HG03280 (cell line): ENCODE measurements at regions not wholly inside any gene's neighbourhood (a gene's known extent, or its start where the extent isn't known, plus 50 kb on each side); places are given as distances from the start of the nearest gene placed in this dataset.
"Not testable (repeated sequence)": the region's sequence is repeated elsewhere in the genome, so short reads cannot be mapped to it uniquely, and the experiment has no call there.

Experiments
- ATAC-seq: cut with Tn5 transposase; IDR thresholded peaks from one replicate; pipeline ENCODE4 v1.9.1; 2021; ENCODE audit warnings: mild to moderate bottlenecking, moderate library complexity; ENCODE audit not compliant: unreplicated experiment

DNA sequence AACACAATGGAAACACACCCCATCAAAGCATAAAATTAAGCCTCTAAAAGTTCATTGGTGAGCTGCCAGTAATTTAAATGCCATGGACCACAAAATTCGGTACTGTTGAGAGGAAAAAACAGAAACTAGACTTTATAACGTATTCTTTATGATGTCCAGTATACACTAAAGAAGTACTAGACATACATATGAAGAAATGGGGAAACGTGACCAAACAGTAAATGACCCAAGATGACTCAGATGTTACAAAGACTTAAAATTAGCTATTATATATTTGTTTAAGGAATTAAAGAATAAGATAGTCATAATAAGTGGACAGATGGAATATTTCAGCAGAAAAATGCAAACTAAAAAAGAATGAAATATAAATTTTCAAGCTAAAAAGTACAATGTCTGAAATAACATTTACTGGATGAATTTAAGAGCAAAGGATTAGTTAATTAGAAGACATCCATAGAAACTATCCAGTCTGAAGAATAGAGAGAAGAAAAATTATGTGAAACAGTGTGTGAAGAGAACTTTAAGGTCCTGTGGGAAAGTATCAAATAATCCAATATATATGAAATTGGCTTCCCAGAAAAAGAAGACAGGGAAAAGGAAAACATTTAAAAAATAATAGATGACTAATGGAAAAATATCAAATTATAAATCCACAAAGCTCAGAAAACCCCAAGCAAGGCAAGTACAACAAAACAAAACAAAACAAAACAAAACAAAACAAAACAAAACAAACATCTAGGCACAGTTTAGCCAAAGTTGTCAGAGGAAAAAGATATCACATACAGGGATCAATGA is 69.4 kb downstream of the SAMD9 start:
- no peak for ATAC-seq

DNA sequence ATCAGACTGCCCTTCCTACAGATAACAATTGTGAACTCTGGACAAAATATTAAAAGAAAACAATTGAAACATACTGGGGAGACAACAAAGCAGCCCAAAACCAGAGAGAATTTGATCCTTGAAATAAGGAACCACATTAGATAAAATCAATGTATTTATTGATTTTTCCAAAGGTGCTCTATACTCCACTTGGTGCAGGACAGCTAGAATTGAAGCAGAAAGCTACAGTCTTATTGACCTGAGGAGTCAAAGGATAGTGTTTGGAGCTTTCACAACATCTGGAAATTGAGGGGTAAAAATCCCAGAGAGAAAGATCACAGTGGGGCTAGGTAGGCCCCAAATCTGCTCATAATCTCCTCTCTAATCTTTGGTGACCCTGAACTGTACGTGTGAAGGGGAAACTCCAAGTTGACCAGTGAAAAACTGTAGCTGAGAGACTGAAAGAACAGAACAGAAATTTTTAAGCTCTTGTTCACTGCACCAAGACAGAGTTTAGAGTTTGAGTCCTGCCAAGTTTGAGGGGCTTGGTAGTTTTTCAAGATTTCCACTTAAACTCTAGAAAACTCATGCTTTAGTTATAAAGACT is 70.2 kb downstream of the SAMD9 start:
- ATAC-seq, result no peak

DNA sequence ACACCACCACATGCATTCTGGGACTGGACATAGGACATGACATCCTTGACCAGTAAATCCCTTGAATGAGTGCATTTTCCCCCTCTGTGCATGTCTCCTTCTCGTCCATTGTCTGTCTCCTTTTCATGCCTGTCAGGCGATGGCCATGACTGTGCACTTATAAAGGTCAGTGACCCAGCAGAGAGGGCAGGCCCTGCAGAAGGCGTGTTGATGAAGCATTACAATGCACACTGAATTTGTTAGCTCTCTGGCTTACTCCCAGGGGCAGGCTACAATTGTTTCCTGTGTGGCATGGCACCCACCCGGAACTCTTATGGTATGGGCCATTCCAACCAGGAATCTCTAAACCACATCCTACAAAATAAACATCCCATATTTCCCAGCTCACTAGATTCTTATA is 71.1 kb downstream of the SAMD9 start:
- ATAC-seq, result no peak

DNA sequence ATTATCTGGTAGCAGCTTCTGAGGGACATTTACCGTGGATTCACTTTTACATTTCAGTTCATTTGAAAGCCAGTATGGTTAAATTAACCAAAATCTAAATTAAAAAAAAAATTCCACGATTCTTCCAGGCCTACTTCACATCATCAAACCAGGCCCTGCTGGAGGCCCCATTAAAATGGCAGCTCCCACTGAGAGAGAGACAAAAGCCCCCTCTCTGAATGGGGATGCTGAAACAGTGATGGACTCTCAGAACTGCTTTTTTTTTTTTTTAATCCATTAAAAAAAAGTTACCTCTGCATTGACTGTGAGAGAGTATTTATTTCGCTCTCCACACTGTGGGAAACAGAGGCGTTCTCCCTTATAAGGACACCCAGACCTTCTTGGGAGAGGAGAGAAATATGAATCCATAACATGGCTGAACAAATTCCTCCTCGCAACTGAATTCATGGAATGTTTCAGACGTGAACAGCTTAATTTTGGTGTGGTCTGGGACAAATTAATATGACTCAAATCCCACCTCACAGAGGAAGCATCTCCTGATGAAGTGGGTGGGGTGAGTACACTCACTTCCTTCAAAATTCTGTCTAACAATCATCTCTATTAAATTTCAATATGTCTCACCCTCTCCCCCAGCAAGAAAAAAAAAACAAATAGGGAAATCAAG is 73.5 kb downstream of the SAMD9 start:
- ATAC-seq, result no peak

DNA sequence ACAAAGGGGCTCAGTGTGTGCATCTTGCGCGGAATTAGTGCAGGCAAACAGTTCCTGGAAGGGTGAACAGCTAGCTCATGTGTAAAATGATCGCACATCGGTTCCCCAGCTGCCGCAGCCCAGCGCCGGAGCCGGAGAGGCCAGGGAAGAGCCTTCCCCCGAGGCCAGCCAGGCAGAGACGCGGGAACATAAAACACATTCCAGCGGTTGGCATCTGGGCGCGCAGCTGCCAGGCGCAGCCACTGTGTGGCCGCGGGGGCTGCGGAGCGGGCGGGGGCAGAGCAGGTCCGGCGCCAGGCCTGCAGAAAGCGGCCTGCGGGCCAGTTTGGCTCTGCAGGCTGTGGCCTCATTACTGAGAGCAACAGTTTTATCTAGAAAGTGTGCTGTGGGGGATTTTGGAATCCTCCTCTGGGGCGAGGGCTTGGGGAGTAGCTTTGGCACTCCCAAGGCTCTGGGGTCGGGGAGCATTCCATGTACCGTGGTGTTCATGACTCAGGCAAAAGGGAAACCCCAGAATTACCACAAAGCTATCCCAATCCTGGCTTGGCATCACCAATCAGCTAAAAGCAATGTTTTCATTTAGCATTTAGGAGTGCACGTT is 74.3 kb downstream of the SAMD9 start:
- no peak for ATAC-seq

DNA sequence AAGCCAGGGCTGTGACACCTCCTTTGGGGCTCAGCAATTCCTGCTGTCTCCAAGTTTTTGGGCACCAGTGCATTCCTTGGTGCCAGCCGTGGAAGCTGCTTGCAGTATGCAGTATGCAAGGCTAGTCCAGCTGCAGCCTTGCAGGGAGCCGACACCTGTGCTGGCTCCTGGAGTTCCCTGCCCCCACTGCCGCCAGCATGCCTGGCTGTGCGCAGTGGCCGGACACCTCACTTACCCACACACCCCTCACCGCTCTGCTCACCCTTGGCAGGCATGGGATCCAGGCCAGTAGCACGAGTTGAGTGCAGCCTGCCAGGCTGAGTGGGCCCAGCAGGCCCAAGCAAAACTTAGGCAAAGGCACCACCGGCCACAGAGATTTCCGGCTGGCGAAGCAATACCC is 77.4 kb downstream of the SAMD9 start:
- ATAC-seq, result no peak

DNA sequence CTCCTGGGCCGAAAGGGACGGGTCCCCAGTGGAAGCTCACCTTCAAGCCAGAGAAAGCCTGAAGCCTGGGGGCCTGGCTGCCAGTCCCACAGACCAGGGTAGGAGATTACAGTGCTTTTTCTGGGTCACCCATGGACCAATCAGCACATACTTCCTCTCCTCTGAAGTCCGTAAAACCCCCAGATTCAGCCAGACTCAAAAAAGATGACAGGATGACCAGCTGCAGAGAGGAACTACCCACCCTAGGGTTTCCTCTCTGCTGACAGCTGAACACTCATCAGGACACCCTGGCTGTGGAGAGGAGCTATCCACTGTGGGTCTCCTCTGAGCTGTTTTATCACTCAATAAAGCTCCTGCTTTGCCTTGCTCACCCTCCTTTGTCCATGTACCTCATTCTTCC is 78.0 kb downstream of the SAMD9 start:
- ATAC-seq, result no peak

DNA sequence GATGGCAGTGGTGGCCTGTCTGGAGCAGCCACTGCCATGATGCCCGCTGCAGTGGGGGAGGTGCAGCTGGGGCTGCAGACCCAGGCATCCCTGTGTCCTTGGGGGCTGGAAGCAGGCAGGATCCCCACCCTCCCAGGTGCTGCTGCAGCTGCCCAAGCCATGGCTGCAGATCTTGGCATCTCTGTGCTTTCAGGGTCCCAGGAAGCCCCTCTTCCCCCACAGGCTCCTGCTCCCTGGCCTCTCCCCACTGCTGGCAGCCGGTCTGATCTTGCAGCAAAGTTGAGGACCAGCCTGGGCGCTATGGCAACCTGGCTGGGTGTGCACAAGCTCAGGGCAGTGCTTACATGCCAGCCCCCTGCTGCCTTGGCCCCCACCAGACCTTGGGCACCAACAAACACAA is 78.5 kb downstream of the SAMD9 start:
- no peak for ATAC-seq

DNA sequence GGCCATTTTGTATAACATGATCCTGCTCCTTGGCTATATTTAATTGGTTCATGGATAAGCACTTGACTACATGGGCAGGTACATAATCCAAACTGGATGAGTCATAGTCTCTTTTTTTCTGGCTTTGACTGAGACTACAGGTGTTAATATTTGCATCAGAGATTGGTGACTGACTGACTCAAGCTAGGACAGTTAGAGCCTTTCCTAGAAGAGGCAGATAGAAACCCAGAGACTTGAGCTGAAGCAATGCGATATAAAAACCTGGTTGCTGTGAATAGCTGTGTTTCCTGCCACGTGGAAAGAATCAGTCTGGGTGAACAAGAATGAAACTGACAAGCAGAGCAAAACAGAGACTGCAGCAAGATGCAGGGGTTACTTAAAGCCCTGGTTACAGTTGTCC is 81.0 kb downstream of the SAMD9 start:
- ATAC-seq, result peak; percentile 84

DNA sequence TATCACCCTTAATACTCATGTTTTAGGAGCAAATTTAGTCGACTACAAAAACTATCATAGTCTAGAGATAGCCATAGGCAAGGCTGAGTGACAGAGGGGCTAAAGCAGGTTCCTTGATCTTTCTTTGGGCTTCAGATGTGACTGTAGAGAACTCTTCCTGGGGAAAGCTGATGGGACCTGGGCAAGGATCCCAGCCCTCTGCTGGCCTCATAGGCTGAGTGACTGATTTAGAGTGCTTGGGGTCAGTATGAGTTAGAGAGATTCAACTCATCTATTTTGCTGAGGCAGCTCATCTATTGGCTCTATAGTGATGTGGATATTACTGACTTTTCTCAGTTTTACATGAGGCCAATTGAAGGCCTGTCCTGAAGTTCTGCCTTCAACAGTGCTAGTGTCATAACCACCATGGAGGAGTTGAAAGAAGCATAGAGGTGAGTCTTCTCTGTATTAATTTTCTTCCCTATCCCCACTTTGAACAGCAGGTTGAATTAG is 81.6 kb downstream of the SAMD9 start:
- ATAC-seq, result peak; percentile 6

DNA sequence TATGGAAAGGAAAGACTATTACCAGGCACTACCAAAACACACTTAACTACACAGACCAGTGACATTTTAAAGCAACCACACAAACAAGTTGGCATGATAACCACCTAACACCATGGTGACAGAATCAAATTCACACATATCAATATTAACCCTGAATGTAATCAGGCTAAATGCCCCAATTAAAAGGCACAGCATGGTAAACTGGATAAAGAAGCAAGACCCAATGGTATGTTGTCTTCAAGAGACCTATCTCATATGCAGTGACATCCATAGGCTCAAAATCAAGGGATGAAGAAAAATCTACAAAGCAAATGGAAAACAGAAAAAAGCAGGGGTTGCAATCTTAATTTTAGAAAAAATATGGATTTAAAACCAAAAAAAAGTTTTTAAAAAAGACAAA is 86.0 kb downstream of the SAMD9 start:
- ATAC-seq, result no peak

DNA sequence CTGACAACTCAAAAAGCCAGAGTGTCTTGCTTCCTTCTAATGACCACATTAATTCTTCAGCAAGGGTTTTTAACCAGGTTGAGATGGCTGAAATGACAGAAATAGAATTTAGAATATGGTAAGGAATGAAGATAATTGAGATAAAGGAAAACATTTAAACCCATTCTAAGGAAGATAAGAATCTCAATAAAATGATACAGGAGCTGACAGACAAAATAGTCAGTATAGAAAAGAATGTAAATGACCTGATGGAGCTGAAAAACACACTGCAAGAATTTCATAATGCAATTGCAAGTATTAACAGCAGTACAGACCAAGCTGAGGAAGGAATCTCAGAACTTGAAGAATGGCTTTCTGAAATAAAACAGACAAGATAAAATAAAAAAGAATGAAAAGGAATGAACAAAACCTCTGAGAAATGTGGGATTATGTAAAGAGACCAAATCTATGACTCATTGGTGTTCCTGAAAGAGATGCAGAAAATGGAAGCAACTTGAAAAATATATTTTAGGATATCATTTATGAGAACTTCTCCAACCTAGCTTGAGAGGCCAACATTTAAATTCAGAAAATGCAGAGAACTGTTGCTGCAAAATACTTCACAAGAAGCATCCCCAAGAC is 87.1 kb downstream of the SAMD9 start:
- no peak for ATAC-seq

DNA sequence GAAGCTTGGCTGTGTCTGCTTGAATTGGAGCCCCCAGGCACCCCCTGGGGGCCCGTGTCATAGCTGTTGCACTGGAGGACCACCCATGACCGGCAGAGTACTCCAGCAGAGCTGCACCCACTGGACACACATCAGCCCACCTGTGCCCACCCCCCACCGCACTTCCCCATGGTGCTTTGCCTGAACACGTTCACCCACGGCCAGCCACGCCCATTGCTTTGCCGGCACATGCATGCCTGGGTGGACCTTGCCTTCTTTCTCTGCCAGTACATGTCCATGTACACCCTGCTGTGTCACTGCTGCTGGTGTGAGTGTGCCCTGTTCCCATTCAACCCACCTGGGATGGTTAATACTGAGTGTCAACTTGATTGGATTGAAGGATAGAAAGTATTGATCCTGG is 88.7 kb downstream of the SAMD9 start:
- no peak for ATAC-seq

DNA sequence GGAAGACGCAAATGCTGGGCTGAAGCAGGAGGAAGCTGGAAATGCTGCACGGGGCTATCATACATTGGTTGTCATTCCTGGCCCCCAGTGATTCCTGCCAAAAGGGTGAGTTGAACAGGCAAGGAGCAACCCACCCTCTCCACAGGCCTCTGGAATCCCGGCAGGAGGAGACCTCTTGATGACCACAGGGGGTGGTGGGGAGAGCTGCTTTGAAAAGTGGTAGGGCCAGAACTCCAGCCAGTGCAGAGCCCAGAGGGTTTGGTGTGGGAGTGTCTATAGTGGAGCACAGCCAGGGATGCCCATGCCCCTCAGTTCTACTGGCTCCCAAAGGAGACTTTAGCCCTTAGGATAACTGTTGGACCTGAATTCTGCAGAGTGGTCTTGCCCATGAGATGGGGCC is 89.2 kb downstream of the SAMD9 start:
- no peak for ATAC-seq

DNA sequence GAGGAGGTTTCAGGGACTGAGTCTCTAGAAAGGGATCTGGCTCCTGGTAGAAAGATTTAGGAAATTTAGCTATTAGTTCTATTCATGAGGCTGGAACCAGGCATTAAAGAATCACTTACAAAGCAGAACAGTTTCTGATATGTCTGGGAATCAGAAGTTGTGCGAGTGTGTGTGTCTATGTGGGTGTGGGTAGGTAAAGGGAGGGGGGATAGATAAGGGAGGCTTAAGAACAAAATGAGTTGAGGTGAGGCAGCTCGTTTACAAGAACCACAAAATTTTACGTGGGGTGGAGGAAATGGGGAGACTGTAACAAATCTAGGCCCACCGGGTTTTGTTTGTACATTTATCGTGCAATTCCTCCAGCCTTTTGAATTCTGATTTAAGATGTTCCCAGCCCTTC is 90.7 kb downstream of the SAMD9 start:
- ATAC-seq, result no peak

DNA sequence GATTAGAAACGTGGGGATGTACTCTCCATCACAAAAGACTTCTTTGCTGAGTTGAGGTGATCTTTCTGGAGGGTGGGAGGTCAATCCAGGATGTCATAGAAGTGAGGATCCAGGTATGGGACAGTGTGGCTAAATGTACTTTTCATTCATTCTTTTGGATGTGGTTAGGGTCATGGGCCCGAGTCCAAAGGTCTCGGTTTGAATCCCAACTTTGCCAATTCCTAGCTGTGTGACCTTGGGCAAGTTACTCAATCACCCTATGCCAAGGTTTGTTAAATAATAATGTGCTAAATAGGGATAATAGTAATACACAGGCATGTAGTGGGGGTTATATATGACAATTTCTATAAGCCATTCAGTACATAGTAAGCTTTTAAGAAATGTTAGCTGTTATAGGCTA is 91.4 kb downstream of the SAMD9 start:
- ATAC-seq, result no peak

DNA sequence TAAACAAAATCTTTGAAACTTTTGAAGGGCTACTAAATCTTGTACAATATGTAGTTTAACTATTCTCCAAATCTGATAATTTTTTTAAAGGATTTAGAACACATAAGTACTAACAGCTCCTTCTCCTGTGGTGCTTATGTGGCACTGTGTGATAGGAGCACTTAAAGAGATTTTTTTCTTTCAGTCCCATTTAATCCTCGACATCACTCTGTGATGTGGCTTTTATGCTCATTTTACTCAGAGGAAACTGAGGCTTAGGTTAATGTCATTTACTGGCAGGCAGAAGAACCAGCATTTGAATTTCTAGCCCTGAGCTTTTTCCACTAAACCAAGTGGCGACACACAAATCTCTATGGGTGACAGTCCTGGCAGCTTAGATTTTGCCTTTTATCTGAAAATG is 92.4 kb downstream of the SAMD9 start:
- ATAC-seq, result no peak

DNA sequence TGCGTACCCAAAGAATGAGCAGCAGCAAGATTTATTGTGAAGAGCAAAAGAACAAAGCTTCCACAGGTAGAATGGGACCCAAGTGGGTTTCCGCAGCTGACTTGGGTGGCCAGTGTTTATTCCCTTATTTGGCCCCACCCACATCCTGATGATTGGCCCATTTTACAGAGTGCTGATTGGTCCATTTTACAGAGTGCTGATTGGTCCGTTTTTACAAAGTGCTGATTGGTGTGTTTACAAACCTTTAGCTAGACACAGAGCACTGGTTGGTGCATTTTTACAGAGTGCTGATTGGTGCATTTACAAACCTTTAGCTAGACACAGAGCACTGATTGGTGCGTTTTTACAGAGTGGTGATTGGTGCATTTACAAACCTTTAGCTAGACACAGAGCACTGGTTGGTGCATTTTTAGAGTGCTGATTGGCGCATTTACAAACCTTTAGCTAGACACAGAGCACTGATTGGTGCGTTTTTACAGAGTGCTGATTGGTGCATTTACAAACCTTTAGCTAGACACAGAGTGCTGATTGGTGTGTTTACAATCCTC is 94.8 kb downstream of the SAMD9 start:
- ATAC-seq, result not testable (repeated sequence)

DNA sequence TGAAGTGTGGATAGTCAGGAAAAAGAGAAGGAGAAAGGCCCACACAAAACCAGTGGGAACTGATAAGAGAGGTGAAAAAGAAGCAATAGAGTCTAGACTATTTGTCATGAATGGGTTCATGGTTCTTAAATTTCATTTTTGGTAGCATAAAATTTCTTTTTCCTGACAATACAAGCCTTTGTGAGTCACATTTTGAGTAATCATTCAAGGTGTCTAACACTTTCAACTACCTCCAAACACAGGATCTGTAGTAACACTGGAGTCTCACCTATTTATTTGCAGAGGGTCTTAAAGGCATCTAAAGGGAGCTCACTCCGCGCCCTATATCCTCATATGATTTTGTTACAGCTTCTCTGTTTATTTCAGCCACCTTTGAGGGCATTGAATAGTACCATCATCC is 96.0 kb downstream of the SAMD9 start:
- ATAC-seq, result no peak

DNA sequence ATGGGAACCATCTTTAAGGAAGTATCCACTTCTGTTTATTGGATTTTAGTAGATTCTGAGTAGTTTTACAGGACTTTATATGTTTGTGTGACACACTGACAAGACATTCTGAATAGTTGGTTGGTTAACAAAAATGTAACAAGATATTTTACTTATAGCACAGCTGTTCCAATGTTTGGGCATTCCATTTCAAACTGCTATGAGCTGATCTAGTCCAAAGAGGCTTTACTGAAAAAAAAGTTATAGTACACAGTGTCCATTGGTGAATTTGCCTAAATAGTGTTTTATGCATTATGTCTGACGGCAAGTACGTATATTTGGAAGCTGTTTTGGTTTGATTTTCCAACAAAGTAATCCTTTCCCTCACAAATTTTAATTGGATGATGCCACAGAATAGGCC is 99.1 kb downstream of the SAMD9 start:
- ATAC-seq, result no peak
